HG03175 (cell line): ENCODE measurements at regions not wholly inside any gene's neighbourhood (a gene's known extent, or its start where the extent isn't known, plus 50 kb on each side); places are given as distances from the start of the nearest gene placed in this dataset.

Experiments
- ATAC-seq: cut with Tn5 transposase; IDR thresholded peaks from one replicate; pipeline ENCODE4 v1.9.1; 2021; ENCODE audit warnings: mild to moderate bottlenecking, moderate library complexity; ENCODE audit not compliant: unreplicated experiment

- no peak for ATAC-seq
Measured at GRCh38 chr10:59079386-59080226, 96.8 kb upstream of the PHYHIPL start.

GRCh38 chr10:59082249-59082648 is 94.2 kb upstream of the PHYHIPL start:
- ATAC-seq, result no peak

- ATAC-seq, result no peak
Measured at GRCh38 chr10:59085054-59085453, 91.4 kb upstream of the PHYHIPL start.

- ATAC-seq, result no peak
Measured at GRCh38 chr10:59085711-59086502, 90.5 kb upstream of the PHYHIPL start.

- no peak for ATAC-seq
Measured at GRCh38 chr10:59087486-59087885, 89.0 kb upstream of the PHYHIPL start.

- no peak for ATAC-seq
Measured at GRCh38 chr10:59088912-59089573, 87.4 kb upstream of the PHYHIPL start.

- no peak for ATAC-seq
Measured at GRCh38 chr10:59090817-59091622, 85.4 kb upstream of the PHYHIPL start.

GRCh38 chr10:59093461-59093860 is 83.0 kb upstream of the PHYHIPL start:
- no peak for ATAC-seq

GRCh38 chr10:59096631-59097030 is 79.8 kb upstream of the PHYHIPL start:
- ATAC-seq, result no peak

GRCh38 chr10:59098387-59098786 is 78.1 kb upstream of the PHYHIPL start:
- ATAC-seq, result no peak

- no peak for ATAC-seq
Measured at GRCh38 chr10:59098831-59099452, 77.5 kb upstream of the PHYHIPL start.

- no peak for ATAC-seq
Measured at GRCh38 chr10:59099481-59099880, 77.0 kb upstream of the PHYHIPL start.

- ATAC-seq, result no peak
Measured at GRCh38 chr10:59102394-59102793, 74.0 kb upstream of the PHYHIPL start.

- no peak for ATAC-seq
Measured at GRCh38 chr10:59104186-59104585, 72.3 kb upstream of the PHYHIPL start.

GRCh38 chr10:59106441-59106840 is 70.0 kb upstream of the PHYHIPL start:
- no peak for ATAC-seq

GRCh38 chr10:59107147-59107546 is 69.3 kb upstream of the PHYHIPL start:
- ATAC-seq, result no peak

- no peak for ATAC-seq
Measured at GRCh38 chr10:59108296-59108870, 68.1 kb upstream of the PHYHIPL start.

GRCh38 chr10:59108886-59109288 is 67.6 kb upstream of the PHYHIPL start:
- ATAC-seq, result no peak

- ATAC-seq, result no peak
Measured at GRCh38 chr10:59109826-59110225, 66.6 kb upstream of the PHYHIPL start.

GRCh38 chr10:59124187-59124586 is 52.3 kb upstream of the PHYHIPL start:
- ATAC-seq, result no peak
